Neuronal stem cell (in vitro differentiated cells): ENCODE measurements at regions not wholly inside any gene's neighbourhood (a gene's known extent, or its start where the extent isn't known, plus 50 kb on each side); places are given as distances from the start of the nearest gene placed in this dataset.
"Not testable (repeated sequence)": the region's sequence is repeated elsewhere in the genome, so short reads cannot be mapped to it uniquely, and the experiment has no call there.

ENCODE experiments used
- DNase-seq: peaks from one replicate; pipeline ENCODE4 v3.0.0-alpha.2; 2013; ENCODE audit warnings: low spot score
- H2AFZ ChIP-seq: one replicate; pipeline ENCODE4 v1.6.1; 2013; ENCODE audit warnings: mild to moderate bottlenecking, low read length, inconsistent platforms
- H2AK5ac ChIP-seq: 2 replicates; pipeline ENCODE4 v1.6.1; 2013; ENCODE audit warnings: low read depth, mild to moderate bottlenecking, inconsistent platforms, low read length, moderate library complexity, mixed read lengths
- H2BK120ac ChIP-seq: 2 replicates; pipeline ENCODE4 v1.6.1; 2013; ENCODE audit warnings: low read depth, mild to moderate bottlenecking, inconsistent platforms, low read length, moderate library complexity, mixed read lengths
- H2BK12ac ChIP-seq: one replicate; pipeline ENCODE4 v1.6.1; 2013; ENCODE audit warnings: low read length, inconsistent platforms
- H2BK15ac ChIP-seq: 2 replicates; pipeline ENCODE4 v1.6.1; 2013; ENCODE audit warnings: mild to moderate bottlenecking, low read length, inconsistent platforms, mixed read lengths
- H2BK5ac ChIP-seq: one replicate; pipeline ENCODE4 v1.6.1; 2013; ENCODE audit warnings: inconsistent platforms, mild to moderate bottlenecking, low read length, moderate library complexity
- H3K14ac ChIP-seq: one replicate; pipeline ENCODE4 v1.6.1; 2013; ENCODE audit warnings: low read length, inconsistent platforms
- H3K18ac ChIP-seq: 2 replicates; pipeline ENCODE4 v1.6.1; 2013; ENCODE audit warnings: low read length, inconsistent platforms
- H3K23ac ChIP-seq: 2 replicates; pipeline ENCODE4 v1.6.1; 2013; ENCODE audit warnings: low read depth, mild to moderate bottlenecking, mixed read lengths, low read length, inconsistent platforms; ENCODE audit not compliant: poor library complexity
- H3K27ac ChIP-seq: replicated peaks from 3 replicates; pipeline ENCODE4 v1.5.1; 2013; ENCODE audit warnings: low read length, inconsistent platforms
- H3K27me3 ChIP-seq, 3 experiments: 2 replicates each; pipeline ENCODE4 v1.6.1; 2013; ENCODE audit warnings: low read length in 3 of 3, mild to moderate bottlenecking in 2 of 3, inconsistent platforms in 1 of 3, low read depth in 1 of 3, mixed read lengths in 1 of 3, moderate library complexity in 1 of 3; ENCODE audit not compliant: control insufficient read depth in 3 of 3, insufficient read depth in 3 of 3
- H3K36me3 ChIP-seq, 2 donors: replicated peaks in 1 of 2; 2 replicates each; pipeline ENCODE4 v1.6.1; 2013; ENCODE audit warnings: low read length in 2 of 2; ENCODE audit not compliant: control insufficient read depth in 2 of 2, insufficient read depth in 2 of 2
- H3K4ac ChIP-seq: 2 replicates; pipeline ENCODE4 v1.6.1; 2013; ENCODE audit warnings: inconsistent platforms, mild to moderate bottlenecking, low read length, moderate library complexity
- H3K4me1 ChIP-seq, 2 donors: 1 replicate in 1 of 2; 2 replicates in 1 of 2; pipeline ENCODE4 v1.6.1; 2013; ENCODE audit warnings: low read length in 2 of 2, low read depth in 1 of 2; ENCODE audit not compliant: control insufficient read depth in 2 of 2, insufficient read depth in 1 of 2
- H3K4me2 ChIP-seq: one replicate; pipeline ENCODE4 v1.6.1; 2013; ENCODE audit warnings: mild to moderate bottlenecking, low read length, inconsistent platforms; ENCODE audit not compliant: insufficient read depth, poor library complexity, severe bottlenecking
- H3K4me3 ChIP-seq, 2 donors: 2 replicates each; pipeline ENCODE4 v1.5.1; 2013; ENCODE audit warnings: low read length in 2 of 2, mild to moderate bottlenecking in 2 of 2, inconsistent platforms in 1 of 2, moderate library complexity in 1 of 2
- H3K79me1 ChIP-seq: one replicate; pipeline ENCODE4 v1.6.1; 2013; ENCODE audit warnings: low read depth, mild to moderate bottlenecking, inconsistent platforms, low read length, moderate library complexity
- H3K9ac ChIP-seq: one replicate; pipeline ENCODE4 v1.6.1; 2013; ENCODE audit warnings: mild to moderate bottlenecking, low read depth, low read length, inconsistent platforms; ENCODE audit not compliant: poor library complexity
- H3K9me3 ChIP-seq, 2 donors: replicated peaks in 1 of 2; 2 replicates each; pipeline versions ENCODE3 to v1.6.1; 2013; ENCODE audit warnings: low read length in 2 of 2, mild to moderate bottlenecking in 2 of 2, inconsistent platforms in 1 of 2, low read depth in 1 of 2, mixed read lengths in 1 of 2, moderate library complexity in 1 of 2; ENCODE audit not compliant: control insufficient read depth in 2 of 2, insufficient read depth in 1 of 2
- H4K8ac ChIP-seq: one replicate; pipeline ENCODE4 v1.6.1; 2013; ENCODE audit warnings: low read depth, mild to moderate bottlenecking, inconsistent platforms, low read length, moderate library complexity
- H4K91ac ChIP-seq: one replicate; pipeline ENCODE4 v1.6.1; 2013; ENCODE audit warnings: low read length, low read depth, mild to moderate bottlenecking, inconsistent platforms; ENCODE audit not compliant: poor library complexity
- WGBS, 2 donors: extraction: QIAGEN DNeasy Blood & Tissue Kit; methylation state at CpG; one replicate each; pipeline ENCODE4 v1.1.7; 2013; ENCODE audit warnings: missing lambda C conversion rate in 2 of 2, mixed read lengths in 1 of 2; ENCODE audit not compliant: insufficient read length in 2 of 2, insufficient replicate concordance in 1 of 2; ENCODE audit errors: extremely low coverage in 2 of 2; 5-methylcytosine and 5-hydroxymethylcytosine counted together

DNA sequence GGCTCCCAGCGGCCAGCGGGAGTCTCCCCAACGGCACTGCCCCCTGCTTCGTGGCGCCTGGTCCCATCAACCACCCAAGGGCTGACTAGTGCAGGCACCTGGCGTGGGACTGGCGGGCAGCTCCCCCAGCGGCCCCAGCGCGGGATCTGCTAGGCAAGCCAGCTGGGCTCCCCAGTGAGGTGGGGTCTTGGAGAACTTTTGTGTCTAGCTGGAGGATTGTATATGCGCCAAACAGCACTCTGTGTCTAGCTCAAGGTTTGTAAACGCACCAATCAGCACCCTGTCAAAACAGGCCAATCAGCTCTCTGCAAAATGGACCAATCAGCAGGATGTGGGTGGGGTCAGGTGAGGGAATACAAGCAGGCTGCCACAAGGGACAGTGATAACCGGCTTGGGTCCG, 1988.2 kb downstream of the FOXD4L5 start:
- not testable (repeated sequence) for H3K27ac ChIP-seq, H2AFZ ChIP-seq, H3K9me3 ChIP-seq, H3K4me2 ChIP-seq, H4K91ac ChIP-seq, H3K4me1 ChIP-seq, H2BK5ac ChIP-seq, H3K79me1 ChIP-seq, H2BK15ac ChIP-seq, H3K9ac ChIP-seq, H3K27me3 ChIP-seq, H2BK12ac ChIP-seq, H2AK5ac ChIP-seq, H2BK120ac ChIP-seq, H3K14ac ChIP-seq, H3K4ac ChIP-seq, DNase-seq, H3K36me3 ChIP-seq, H3K23ac ChIP-seq, H3K18ac ChIP-seq, H4K8ac ChIP-seq, H3K4me3 ChIP-seq
- WGBS, 2 donors: no CpG with 5 or more reads among the region's 14 CpGs

DNA sequence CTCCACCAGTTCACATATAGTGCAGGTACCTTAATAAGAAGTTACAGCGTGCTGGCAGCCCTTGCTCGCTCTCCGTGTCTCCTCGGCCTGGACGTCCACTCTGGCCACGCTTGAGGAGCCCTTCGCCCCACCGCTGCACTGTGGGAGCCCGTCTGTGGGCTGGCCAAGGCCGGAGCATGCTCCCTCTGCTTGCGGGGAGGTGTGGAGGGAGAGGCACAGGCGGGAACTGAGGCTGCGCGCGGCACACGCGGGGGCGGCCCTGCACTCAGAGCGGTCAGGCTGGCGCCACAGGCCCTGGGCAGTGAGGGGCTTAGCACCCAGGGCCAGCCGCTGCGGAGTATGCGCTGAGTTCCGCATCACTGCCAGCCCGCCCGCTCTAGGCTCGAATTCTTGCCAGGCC, 1988.6 kb downstream of the FOXD4L5 start:
- no CpG with 5 or more reads among the region's 27 CpGs for WGBS, 2 donors

DNA sequence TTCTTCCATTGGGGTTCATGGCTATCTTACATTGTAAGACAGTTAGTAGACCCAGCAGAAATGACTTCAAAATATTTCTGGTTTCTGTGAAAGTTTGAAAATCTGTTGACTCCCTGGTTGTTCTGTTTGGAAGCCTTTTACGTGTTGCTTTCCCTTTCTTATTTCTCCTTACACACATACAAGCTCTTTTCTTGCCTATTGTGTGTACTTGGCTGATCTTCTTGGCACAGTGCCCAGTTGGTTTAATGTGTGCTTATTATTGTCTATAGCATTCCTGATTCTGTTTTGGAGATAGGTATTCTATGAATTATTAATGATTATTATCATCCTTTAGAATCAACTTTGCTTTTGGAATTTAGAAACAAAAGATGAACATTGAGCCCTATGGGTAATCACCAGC, 1995.0 kb downstream of the FOXD4L5 start:
- not testable (repeated sequence) for H3K9ac ChIP-seq, H3K79me1 ChIP-seq, H2BK120ac ChIP-seq, H3K14ac ChIP-seq, DNase-seq, H3K18ac ChIP-seq, H3K4me2 ChIP-seq, H3K4me1 ChIP-seq, H3K9me3 ChIP-seq, H3K23ac ChIP-seq, H2BK15ac ChIP-seq, H3K4me3 ChIP-seq, H3K27ac ChIP-seq, H2AK5ac ChIP-seq, H2BK12ac ChIP-seq, H2BK5ac ChIP-seq, H4K91ac ChIP-seq, H3K27me3 ChIP-seq, H4K8ac ChIP-seq, H3K36me3 ChIP-seq, H3K4ac ChIP-seq, H2AFZ ChIP-seq
- WGBS, 2 donors: no CpG with 5 or more reads among the region's 1 CpG

More for the DNA sequence above, 1988.6 kb downstream of the FOXD4L5 start:
- not testable (repeated sequence) for DNase-seq, H2AFZ ChIP-seq, H3K4me2 ChIP-seq, H3K23ac ChIP-seq, H3K14ac ChIP-seq, H2BK120ac ChIP-seq, H2AK5ac ChIP-seq, H3K27me3 ChIP-seq, H2BK15ac ChIP-seq, H4K8ac ChIP-seq, H3K4ac ChIP-seq, H3K9me3 ChIP-seq, H2BK5ac ChIP-seq, H3K9ac ChIP-seq, H4K91ac ChIP-seq, H3K18ac ChIP-seq, H3K4me1 ChIP-seq, H3K36me3 ChIP-seq, H3K79me1 ChIP-seq, H2BK12ac ChIP-seq, H3K27ac ChIP-seq, H3K4me3 ChIP-seq
